Fibroblast of lung (primary cell): ENCODE measurements at regions not wholly inside any gene's neighbourhood (a gene's known extent, or its start where the extent isn't known, plus 50 kb on each side); places are given as distances from the start of the nearest gene placed in this dataset.

Source experiments
- DNase-seq, 2 donors: peaks; one replicate each; pipeline versions ENCODE4 v3.0.0 to v3.0.0-alpha.2; 2010; ENCODE audit warnings: low read depth in 2 of 2
- H2AFZ ChIP-seq: 2 replicates; pipeline ENCODE4 v1.5.1; 2012; ENCODE audit warnings: low read length, control low read depth, inconsistent platforms
- H3K27ac ChIP-seq: 2 replicates; pipeline ENCODE4 v1.5.1; 2011; ENCODE audit warnings: low read length, control low read depth; ENCODE audit not compliant: insufficient read depth
- H3K27me3 ChIP-seq: 2 replicates; pipeline ENCODE4 v1.5.1; 2011; ENCODE audit warnings: mild to moderate bottlenecking, low read length; ENCODE audit not compliant: control insufficient read depth, insufficient read depth
- H3K36me3 ChIP-seq: 2 replicates; pipeline ENCODE4 v1.5.1; 2011; ENCODE audit warnings: low read length; ENCODE audit not compliant: control insufficient read depth, insufficient read depth
- H3K4me1 ChIP-seq: 2 replicates; pipeline ENCODE4 v1.5.1; 2011; ENCODE audit warnings: low read length; ENCODE audit not compliant: control insufficient read depth, insufficient read depth; ENCODE audit errors: extremely low read depth
- H3K4me2 ChIP-seq: 2 replicates; pipeline ENCODE4 v1.5.1; 2011; ENCODE audit warnings: low read length, control low read depth; ENCODE audit not compliant: insufficient read depth; ENCODE audit errors: extremely low read depth
- H3K4me3 ChIP-seq, 4 experiments: fragments of 200-600 bp in 1 of 4; sonication (generic) in 1 of 4; replicated peaks in 1 of 4; 2 replicates each; pipeline ENCODE4 v1.5.1; 2011 to 2016; ENCODE audit warnings: low read length in 4 of 4, low read depth in 3 of 4, mild to moderate bottlenecking in 3 of 4, control low read depth in 2 of 4, inconsistent platforms in 1 of 4, mixed read lengths in 1 of 4; ENCODE audit not compliant: insufficient read depth in 1 of 4; ENCODE audit errors: control extremely low read depth in 1 of 4
- H3K79me2 ChIP-seq: 2 replicates; pipeline ENCODE4 v1.5.1; 2012; ENCODE audit warnings: mild to moderate bottlenecking, low read length, inconsistent platforms; ENCODE audit not compliant: control insufficient read depth, insufficient read depth
- H3K9ac ChIP-seq: 2 replicates; pipeline ENCODE4 v1.5.1; 2011; ENCODE audit warnings: mild to moderate bottlenecking, low read length, control low read depth; ENCODE audit not compliant: insufficient read depth
- H3K9me3 ChIP-seq: 2 replicates; pipeline ENCODE4 v1.5.1; 2012; ENCODE audit warnings: low read depth, low read length; ENCODE audit not compliant: control insufficient read depth, insufficient read depth
- H4K20me1 ChIP-seq: 2 replicates; pipeline ENCODE4 v1.5.1; 2011; ENCODE audit warnings: low read length; ENCODE audit not compliant: control insufficient read depth, insufficient read depth; ENCODE audit errors: extremely low read depth
- CTCF ChIP-seq, 2 donors: IDR thresholded peaks in 1 of 2; conservative IDR thresholded peaks in 1 of 2; 1 replicate in 1 of 2; 2 replicates in 1 of 2; pipeline ENCODE4 v1.5.1; 2011 to 2012; ENCODE audit warnings: low read length in 2 of 2, control low read depth in 1 of 2, inconsistent platforms in 1 of 2, low read depth in 1 of 2, mild to moderate bottlenecking in 1 of 2
- EZH2 ChIP-seq: IDR thresholded peaks from 2 replicates; pipeline ENCODE4 v1.5.1; 2012; ENCODE audit warnings: low read length, control low read depth, mild to moderate bottlenecking; ENCODE audit errors: missing control alignments

GRCh38 chr13:26932465-26932864, 171.9 kb upstream of the GPR12 start:
- DNase-seq = no peak
- Histone ChIP-seq H3K9ac (no peak overlapping the region), H3K36me3 (no peaks in the 10 kb centered on the region), H4K20me1 (no peaks in the 10 kb centered on the region), H3K4me2 (no peak overlapping the region), H3K79me2 (no peaks in the 10 kb centered on the region), H3K27me3 (peaks cover 5% of the 10 kb centered on the region), H2AFZ (no peak overlapping the region), H3K9me3 (no peaks in the 10 kb centered on the region), H3K4me3 (no peak overlapping the region), H3K27ac (no peak overlapping the region), H3K4me1 (no peaks in the 10 kb centered on the region)
- TF ChIP-seq CTCF (conservative IDR thresholded peaks at IDR 0.05 in 1 of 2, IDR thresholded peaks at IDR 0.05 in 1 of 2; ENCODE audit: low read depth in 1 of 2, low read length in 2 of 2) = no peak
- no peak for TF ChIP-seq EZH2

GRCh38 chr13:26929971-26930730, 169.6 kb upstream of the GPR12 start:
- Histone ChIP-seq H3K27me3 (peaks cover 5% of the 10 kb centered on the region), H3K9me3 (no peaks in the 10 kb centered on the region), H2AFZ (no peak overlapping the region), H3K9ac (no peak overlapping the region), H3K4me3 (no peak overlapping the region), H3K27ac (no peak overlapping the region), H3K4me2 (peak overlapping the region; percentile 63), H3K79me2 (no peaks in the 10 kb centered on the region), H4K20me1 (no peaks in the 10 kb centered on the region), H3K4me1 (no peaks in the 10 kb centered on the region), H3K36me3 (no peaks in the 10 kb centered on the region)
- DNase-seq = peak; percentile 56 to 66
- TF ChIP-seq CTCF (conservative IDR thresholded peaks at IDR 0.05 in 1 of 2, IDR thresholded peaks at IDR 0.05 in 1 of 2; ENCODE audit: low read depth in 1 of 2, low read length in 2 of 2) (peak; percentile 85 to 92), EZH2 (no peak)

- TF ChIP-seq EZH2 (no peak), CTCF (conservative IDR thresholded peaks at IDR 0.05 in 1 of 2, IDR thresholded peaks at IDR 0.05 in 1 of 2; ENCODE audit: low read depth in 1 of 2, low read length in 2 of 2) (no peak)
Measured at GRCh38 chr13:26927511-26927910, 166.9 kb upstream of the GPR12 start.

More at GRCh38 chr13:26927511-26927910, 166.9 kb upstream of the GPR12 start:
- Histone ChIP-seq H3K27me3 (peaks cover 10% of the 10 kb centered on the region), H3K27ac (no peak overlapping the region), H3K79me2 (no peaks in the 10 kb centered on the region), H4K20me1 (no peaks in the 10 kb centered on the region), H3K9me3 (no peaks in the 10 kb centered on the region), H2AFZ (no peak overlapping the region), H3K4me3 (no peak overlapping the region), H3K36me3 (no peaks in the 10 kb centered on the region), H3K4me2 (no peak overlapping the region), H3K4me1 (no peaks in the 10 kb centered on the region), H3K9ac (no peak overlapping the region)
- DNase-seq = no peak
